Stimulated activated naive CD8-positive, alpha-beta T cell treated with anti-CD3 and anti-CD28 coated beads, Interleukin-15, Interleukin-2, amounts not matched to agents 100 ng/mL and 50 ng/mL, for 24 hours (primary cell): ENCODE measurements at regions not wholly inside any gene's neighbourhood (a gene's known extent, or its start where the extent isn't known, plus 50 kb on each side); places are given as distances from the start of the nearest gene placed in this dataset.

Source experiments
- H3K27ac Mint-ChIP-seq: one replicate; pipeline ENCODE4 v1.8.0; 2021; ENCODE audit warnings: mild to moderate bottlenecking, mixed read lengths
- H3K27me3 Mint-ChIP-seq: one replicate; pipeline ENCODE4 v1.8.0; 2021; ENCODE audit warnings: mixed read lengths
- H3K36me3 Mint-ChIP-seq: one replicate; pipeline ENCODE4 v1.8.0; 2021; ENCODE audit warnings: low read depth, mixed read lengths
- H3K4me1 Mint-ChIP-seq: one replicate; pipeline ENCODE4 v1.8.0; 2021; ENCODE audit warnings: low read depth, mixed read lengths
- H3K4me3 Mint-ChIP-seq: one replicate; pipeline ENCODE4 v1.8.0; 2021; ENCODE audit warnings: mild to moderate bottlenecking, mixed read lengths
- H3K9me3 Mint-ChIP-seq: one replicate; pipeline ENCODE4 v1.8.0; 2021; ENCODE audit warnings: mixed read lengths

GRCh38 chr4:27577951-27578350 is 717.3 kb downstream of the STIM2 start:
- Mint-ChIP-seq H3K27me3 (no peaks in the 10 kb centered on the region), H3K4me3 (no peak overlapping the region), H3K4me1 (no peaks in the 10 kb centered on the region), H3K9me3 (peaks cover 7% of the 10 kb centered on the region), H3K27ac (no peak overlapping the region), H3K36me3 (no peaks in the 10 kb centered on the region)

GRCh38 chr4:27592738-27593137 is 732.1 kb downstream of the STIM2 start:
- Mint-ChIP-seq H3K27me3 (no peaks in the 10 kb centered on the region), H3K4me3 (no peak overlapping the region), H3K36me3 (no peaks in the 10 kb centered on the region), H3K9me3 (no peaks in the 10 kb centered on the region), H3K27ac (no peak overlapping the region), H3K4me1 (no peaks in the 10 kb centered on the region)

DNA sequence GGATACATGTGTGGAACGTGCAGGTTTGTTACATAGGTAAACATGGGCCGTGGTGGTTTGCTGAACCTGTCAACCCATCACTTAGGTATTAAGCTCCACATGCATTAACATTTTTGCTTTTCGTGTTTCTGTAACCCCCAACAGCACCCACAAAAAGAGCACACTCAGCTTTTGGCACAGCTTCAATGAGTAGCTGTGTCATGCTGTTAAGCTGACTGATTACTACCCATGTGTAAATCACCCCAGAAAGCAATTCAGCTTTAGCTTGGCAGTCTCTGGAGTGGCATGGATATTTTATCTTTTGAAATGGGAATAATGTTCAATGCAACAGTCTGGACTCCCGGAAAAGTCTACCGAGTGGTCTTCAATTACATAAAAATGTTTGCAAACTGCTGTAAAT is 734.3 kb downstream of the STIM2 start:
- Mint-ChIP-seq H3K4me1 (no peaks in the 10 kb centered on the region), H3K36me3 (no peaks in the 10 kb centered on the region), H3K4me3 (no peak overlapping the region), H3K27me3 (no peaks in the 10 kb centered on the region), H3K27ac (no peak overlapping the region), H3K9me3 (no peaks in the 10 kb centered on the region)

DNA sequence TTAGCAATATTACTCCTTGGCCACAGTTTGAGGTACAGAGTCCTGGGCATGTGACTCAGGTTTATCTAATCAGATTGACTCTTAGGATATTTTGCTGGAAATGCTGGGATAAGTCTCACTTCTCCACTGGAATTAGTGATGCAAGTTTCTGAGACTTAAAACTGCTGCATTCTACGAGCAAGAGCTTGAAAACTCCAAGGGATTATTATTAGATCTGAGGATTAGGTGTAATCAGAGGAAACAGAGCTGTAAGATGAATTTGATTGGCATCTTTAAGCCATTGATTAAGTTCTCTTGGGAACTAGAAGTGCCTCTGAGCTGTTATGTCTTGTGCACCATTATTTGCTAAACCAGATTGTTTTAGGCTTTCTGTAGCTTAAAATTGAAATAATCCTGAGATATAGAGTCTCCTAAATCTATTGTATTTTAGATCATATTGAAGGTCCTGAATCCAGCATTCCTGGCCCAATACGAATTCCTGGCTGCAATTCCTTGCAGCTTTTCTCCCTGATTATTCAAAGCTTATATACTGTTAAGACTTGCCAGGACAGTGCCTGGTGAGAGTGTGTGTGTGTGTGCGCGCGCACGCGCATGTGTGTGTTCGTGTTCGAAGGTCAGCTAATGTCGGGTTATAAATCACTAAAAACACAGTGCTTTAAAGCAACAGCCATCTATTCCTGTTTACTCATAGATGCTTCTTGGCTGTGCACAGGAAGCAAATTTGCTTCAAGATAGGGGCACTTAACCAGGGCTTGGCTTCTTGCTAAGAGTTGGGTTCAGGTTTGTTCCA is 735.1 kb downstream of the STIM2 start:
- no peaks in the 10 kb centered on the region for H3K27me3 Mint-ChIP-seq
- H3K36me3 Mint-ChIP-seq = no peaks in the 10 kb centered on the region
- no peaks in the 10 kb centered on the region for H3K9me3 Mint-ChIP-seq
- H3K4me1 Mint-ChIP-seq = no peaks in the 10 kb centered on the region
- no peak overlapping the region for H3K4me3 Mint-ChIP-seq
- H3K27ac Mint-ChIP-seq = no peak overlapping the region

GRCh38 chr4:27602172-27602571 is 741.5 kb downstream of the STIM2 start:
- Mint-ChIP-seq H3K36me3 (no peaks in the 10 kb centered on the region), H3K9me3 (peaks cover 5% of the 10 kb centered on the region), H3K4me3 (no peak overlapping the region), H3K27ac (no peak overlapping the region), H3K4me1 (no peaks in the 10 kb centered on the region), H3K27me3 (no peaks in the 10 kb centered on the region)

DNA sequence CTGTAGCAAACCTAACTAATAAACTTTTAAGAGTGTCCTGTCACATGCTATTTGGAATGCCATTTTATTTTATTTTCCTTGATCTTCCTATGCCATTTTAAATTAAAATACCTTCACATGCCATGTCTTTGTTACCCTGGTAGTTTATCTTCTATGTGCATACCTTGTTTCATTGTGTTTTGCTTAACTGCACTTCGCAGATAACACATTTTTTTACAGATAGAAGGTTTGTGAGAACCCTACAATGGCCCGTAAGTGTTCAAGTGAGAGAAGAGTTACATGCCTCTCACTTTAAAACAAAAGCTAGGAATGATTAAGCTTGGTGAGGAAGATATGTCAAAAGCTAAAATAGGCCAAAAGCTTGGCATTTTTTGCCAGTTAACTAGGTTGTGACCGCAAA is 744.1 kb downstream of the STIM2 start:
- Mint-ChIP-seq H3K4me1 (no peaks in the 10 kb centered on the region), H3K9me3 (peaks cover 5% of the 10 kb centered on the region), H3K27ac (no peak overlapping the region), H3K36me3 (no peaks in the 10 kb centered on the region), H3K27me3 (no peaks in the 10 kb centered on the region), H3K4me3 (no peak overlapping the region)

DNA sequence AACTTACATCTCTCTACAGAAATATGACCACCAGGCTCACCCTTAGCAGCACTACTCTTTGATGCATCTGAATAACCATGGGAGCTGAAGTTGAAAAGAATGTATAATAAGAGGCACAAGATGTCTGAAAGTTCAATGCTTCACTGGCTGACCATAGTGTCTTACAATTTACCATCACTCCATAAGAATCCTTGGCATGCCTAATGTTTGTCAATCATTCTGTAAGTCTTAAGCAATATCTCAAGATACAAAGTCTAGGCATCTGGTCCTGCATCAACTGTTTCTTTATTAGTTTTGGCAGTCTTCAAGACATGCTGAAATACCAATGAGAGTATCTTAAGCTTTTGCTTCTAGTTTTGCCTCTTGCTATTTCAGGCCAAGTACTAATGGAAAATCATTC is 755.5 kb downstream of the STIM2 start:
- H3K4me3 Mint-ChIP-seq = no peak overlapping the region
- H3K27ac Mint-ChIP-seq = no peak overlapping the region
- H3K9me3 Mint-ChIP-seq = peaks cover 4% of the 10 kb centered on the region
- H3K36me3 Mint-ChIP-seq = no peaks in the 10 kb centered on the region
- H3K4me1 Mint-ChIP-seq = no peaks in the 10 kb centered on the region
- H3K27me3 Mint-ChIP-seq = no peaks in the 10 kb centered on the region

- H3K4me1 Mint-ChIP-seq = no peaks in the 10 kb centered on the region
- no peak overlapping the region for H3K27ac Mint-ChIP-seq
- H3K4me3 Mint-ChIP-seq = no peak overlapping the region
- H3K36me3 Mint-ChIP-seq = no peaks in the 10 kb centered on the region
- H3K9me3 Mint-ChIP-seq = peaks cover 4% of the 10 kb centered on the region
- no peaks in the 10 kb centered on the region for H3K27me3 Mint-ChIP-seq
Observed at GRCh38 chr4:27619435-27619834, 758.8 kb downstream of the STIM2 start.

DNA sequence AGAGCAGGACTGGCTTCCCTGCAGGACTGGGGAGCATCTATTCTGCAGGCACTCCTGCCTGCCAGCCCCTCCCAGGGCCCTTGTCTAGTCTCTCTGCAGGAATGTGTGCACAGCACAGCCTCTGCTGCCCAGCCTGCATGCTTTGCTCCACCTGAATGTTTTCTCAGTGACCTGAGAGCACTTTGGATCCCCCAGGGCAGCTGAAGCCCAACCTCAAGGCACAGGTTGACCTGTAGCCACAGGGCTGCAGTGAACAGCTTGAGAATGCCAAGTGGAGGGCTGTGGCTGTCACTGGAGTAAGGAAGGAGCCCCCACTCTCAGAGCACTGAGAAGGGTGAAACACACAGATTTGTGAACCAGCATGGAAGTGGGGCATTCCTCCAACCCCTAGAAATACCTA is 760.2 kb downstream of the STIM2 start:
- Mint-ChIP-seq H3K4me3 (no peak overlapping the region), H3K4me1 (no peaks in the 10 kb centered on the region), H3K9me3 (peaks cover 4% of the 10 kb centered on the region), H3K27me3 (no peaks in the 10 kb centered on the region), H3K36me3 (no peaks in the 10 kb centered on the region), H3K27ac (no peak overlapping the region)

DNA sequence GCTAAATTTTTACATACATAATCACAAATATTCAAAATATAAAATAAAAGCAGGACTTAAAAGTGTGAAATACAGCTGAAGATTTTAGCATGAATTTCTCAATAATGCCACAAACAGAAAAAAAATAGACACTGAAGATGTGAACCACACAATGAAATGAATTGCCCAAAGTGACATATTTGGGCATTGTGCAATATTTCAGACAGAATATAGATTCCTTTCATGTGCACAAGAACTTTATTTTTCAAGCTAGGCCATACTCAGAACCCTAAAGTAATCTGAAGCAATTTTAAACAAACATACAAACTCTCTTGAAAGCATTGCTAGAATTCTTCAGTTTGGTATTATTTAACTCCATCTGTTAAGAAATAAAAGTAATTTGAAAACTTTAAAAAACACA is 764.1 kb downstream of the STIM2 start:
- no peak overlapping the region for H3K4me3 Mint-ChIP-seq
- no peaks in the 10 kb centered on the region for H3K27me3 Mint-ChIP-seq
- H3K27ac Mint-ChIP-seq = no peak overlapping the region
- peaks cover 4% of the 10 kb centered on the region for H3K9me3 Mint-ChIP-seq
- no peaks in the 10 kb centered on the region for H3K36me3 Mint-ChIP-seq
- no peaks in the 10 kb centered on the region for H3K4me1 Mint-ChIP-seq

DNA sequence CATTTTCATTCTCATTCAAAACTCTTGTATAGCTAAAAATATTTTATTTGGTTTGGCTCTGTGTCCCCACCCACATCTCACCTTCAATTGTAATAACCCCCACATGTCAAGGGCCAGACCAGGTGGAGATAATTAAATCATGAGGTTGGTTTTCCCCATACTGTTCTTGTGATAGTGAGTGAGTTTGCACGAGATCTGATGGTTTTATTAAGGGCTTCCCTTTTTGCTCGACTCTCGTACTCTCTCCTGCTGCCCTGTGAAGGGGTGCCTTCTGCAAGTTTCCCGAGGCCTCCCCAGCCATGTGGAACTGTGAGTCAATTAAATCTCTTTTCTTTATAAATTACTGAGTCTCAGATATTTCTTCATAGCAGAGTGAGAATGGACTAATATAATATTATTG is 768.0 kb downstream of the STIM2 start:
- no peaks in the 10 kb centered on the region for H3K36me3 Mint-ChIP-seq
- H3K4me1 Mint-ChIP-seq = no peaks in the 10 kb centered on the region
- H3K4me3 Mint-ChIP-seq = no peak overlapping the region

GRCh38 chr4:27629532-27630225 is 769.0 kb downstream of the STIM2 start:
- Mint-ChIP-seq H3K36me3 (no peaks in the 10 kb centered on the region), H3K4me3 (no peak overlapping the region), H3K4me1 (no peaks in the 10 kb centered on the region), H3K27ac (no peak overlapping the region), H3K27me3 (no peaks in the 10 kb centered on the region), H3K9me3 (no peaks in the 10 kb centered on the region)

More for the DNA sequence above, 768.0 kb downstream of the STIM2 start:
- Mint-ChIP-seq H3K27me3 (no peaks in the 10 kb centered on the region), H3K27ac (no peak overlapping the region), H3K9me3 (no peaks in the 10 kb centered on the region)

GRCh38 chr4:27635936-27636913 is 775.6 kb downstream of the STIM2 start:
- no peaks in the 10 kb centered on the region for H3K27me3 Mint-ChIP-seq
- no peaks in the 10 kb centered on the region for H3K4me1 Mint-ChIP-seq
- H3K9me3 Mint-ChIP-seq = no peaks in the 10 kb centered on the region
- H3K36me3 Mint-ChIP-seq = no peaks in the 10 kb centered on the region
- H3K4me3 Mint-ChIP-seq = no peak overlapping the region
- no peak overlapping the region for H3K27ac Mint-ChIP-seq

GRCh38 chr4:27638163-27638915 is 777.7 kb downstream of the STIM2 start:
- Mint-ChIP-seq H3K4me1 (no peaks in the 10 kb centered on the region), H3K27ac (no peak overlapping the region), H3K36me3 (no peaks in the 10 kb centered on the region), H3K4me3 (no peak overlapping the region), H3K9me3 (no peaks in the 10 kb centered on the region), H3K27me3 (no peaks in the 10 kb centered on the region)
